B cell (primary cell): ENCODE measurements at regions not wholly inside any gene's neighbourhood (a gene's known extent, or its start where the extent isn't known, plus 50 kb on each side); places are given as distances from the start of the nearest gene placed in this dataset.

Experiments
- ATAC-seq: fragments of 200-7000 bp; cut with Tn5 transposase; one replicate; pipeline ENCODE4 v1.10.0; 2021; ENCODE audit warnings: low read depth, mild to moderate bottlenecking, moderate number of reproducible peaks, moderate library complexity
- CTCF ChIA-PET: fragments of 350-600 bp; sonication (Branson Sonifier 250); formaldehyde crosslinking; loops from one replicate; lab custom pipeline; 2021; ENCODE audit warnings: antibody characterized with exemption, inconsistent platforms; lab: Charles Lee
- POLR2A ChIA-PET: fragments of 350-600 bp; sonication (Branson Sonifier 250); formaldehyde crosslinking; loops from one replicate; lab custom pipeline; 2021; ENCODE audit warnings: antibody characterized with exemption; lab: Charles Lee
- DNase-seq: peaks from one replicate; pipeline ENCODE4 v3.0.0; 2013
- H2AFZ ChIP-seq: 2 replicates; pipeline ENCODE4 v1.6.1; 2012; ENCODE audit warnings: mild to moderate bottlenecking, low read depth, low read length; ENCODE audit not compliant: insufficient read depth, poor library complexity, severe bottlenecking
- H3K27ac ChIP-seq, 2 donors: 1 replicate in 1 of 2; 2 replicates in 1 of 2; pipeline ENCODE4 v1.5.1; 2012 to 2013; ENCODE audit warnings: low read length in 2 of 2, mild to moderate bottlenecking in 2 of 2, moderate library complexity in 1 of 2
- H3K27me3 ChIP-seq, 4 experiments: fragments of 200-600 bp in 1 of 4; sonication (generic) in 1 of 4; replicated peaks in 1 of 4; 1 replicate in 2 of 4; 2 replicates in 2 of 4; pipeline versions ENCODE4 v1.6.1 to v1.7.0; 2013 to 2016; ENCODE audit warnings: low read length in 3 of 4, mild to moderate bottlenecking in 2 of 4, mixed read lengths in 1 of 4, moderate library complexity in 1 of 4; ENCODE audit not compliant: insufficient read depth in 4 of 4, control insufficient read depth in 3 of 4; ENCODE audit errors: control extremely low read depth in 1 of 4
- H3K36me3 ChIP-seq, 2 experiments: replicated peaks in 1 of 2; 1 replicate in 1 of 2; 2 replicates in 1 of 2; pipeline versions ENCODE4 v1.6.1 to v1.7.1; 2013; ENCODE audit warnings: low read length in 1 of 2; ENCODE audit not compliant: insufficient read depth in 2 of 2, control insufficient read depth in 1 of 2; ENCODE audit errors: control extremely low read depth in 1 of 2, extremely low read depth in 1 of 2
- H3K4me1 ChIP-seq, 2 donors: fragments of 200-600 bp in 1 of 2; sonication (generic) in 1 of 2; 1 replicate in 1 of 2; 2 replicates in 1 of 2; pipeline versions ENCODE4 v1.5.1 to v1.6.1; 2013 to 2017; ENCODE audit warnings: low read length in 2 of 2; ENCODE audit not compliant: control insufficient read depth in 2 of 2, insufficient read depth in 2 of 2
- H3K4me2 ChIP-seq: replicated peaks from 2 replicates; pipeline ENCODE3; 2012; ENCODE audit warnings: mild to moderate bottlenecking, low read depth, low read length; ENCODE audit not compliant: poor library complexity, severe bottlenecking
- H3K4me3 ChIP-seq, 5 experiments: fragments of 200-600 bp in 1 of 5; sonication (generic) in 1 of 5; 1 replicate in 3 of 5; 2 replicates in 2 of 5; pipeline versions ENCODE4 v1.5.1 to v1.7.0; 2011 to 2016; ENCODE audit warnings: low read length in 4 of 5, mild to moderate bottlenecking in 4 of 5, low read depth in 2 of 5, control low read depth in 1 of 5, moderate library complexity in 1 of 5; ENCODE audit not compliant: insufficient read depth in 1 of 5; ENCODE audit errors: control extremely low read depth in 1 of 5, extremely low read depth in 1 of 5
- H3K79me2 ChIP-seq: fragments of 200-600 bp; sonication (generic); one replicate; pipeline ENCODE4 v1.6.0; 2016; ENCODE audit warnings: low read length; ENCODE audit not compliant: control insufficient read depth, insufficient read depth
- H3K9ac ChIP-seq: fragments of 200-600 bp; sonication (generic); 2 replicates; pipeline ENCODE4 v1.6.1; 2017; ENCODE audit warnings: mild to moderate bottlenecking, low read length, moderate library complexity
- H3K9me3 ChIP-seq, 3 donors: one replicate each; pipeline versions ENCODE4 v1.6.1 to v1.7.1; 2013; ENCODE audit warnings: low read length in 2 of 3; ENCODE audit not compliant: control insufficient read depth in 2 of 3, insufficient read depth in 1 of 3; ENCODE audit errors: control extremely low read depth in 1 of 3
- H4K20me1 ChIP-seq: 2 replicates; pipeline ENCODE4 v1.6.0; 2012; ENCODE audit warnings: mild to moderate bottlenecking, low read length; ENCODE audit not compliant: insufficient read depth, control insufficient read depth, poor library complexity, severe bottlenecking
- H3K27ac Mint-ChIP-seq: one replicate; pipeline ENCODE4 v1.8.0; 2021; ENCODE audit warnings: mixed read lengths
- H3K27me3 Mint-ChIP-seq: one replicate; pipeline ENCODE4 v1.8.0; 2021; ENCODE audit warnings: mixed read lengths
- H3K4me1 Mint-ChIP-seq: one replicate; pipeline ENCODE4 v1.8.0; 2021; ENCODE audit warnings: mixed read lengths
- H3K4me3 Mint-ChIP-seq: one replicate; pipeline ENCODE4 v1.8.0; 2021; ENCODE audit warnings: mixed read lengths
- H3K9me3 Mint-ChIP-seq: one replicate; pipeline ENCODE4 v1.8.0; 2022; ENCODE audit warnings: mixed read lengths; ENCODE audit not compliant: insufficient read depth
- EZH2 ChIP-seq: IDR thresholded peaks from 2 replicates; pipeline ENCODE4 v1.6.1; 2012; ENCODE audit warnings: borderline replicate concordance, low read depth, mild to moderate bottlenecking, moderate library complexity, low read length; ENCODE audit not compliant: insufficient read depth, poor library complexity, severe bottlenecking
- WGBS: methylation state at CpG from one replicate; pipeline ENCODE4 v1.1.5; 2013; ENCODE audit warnings: missing lambda C conversion rate; ENCODE audit not compliant: insufficient coverage; 5-methylcytosine and 5-hydroxymethylcytosine counted together
- intact Hi-C: fragments of 100-400 bp; cut with micrococcal nuclease; formaldehyde crosslinking; loops from one replicate; pipeline ENCODE4 v1.10.0; 2022
- TF ChIP-seq, protein P1 (sequence below): fragments of 200-600 bp; IDR thresholded peaks from one replicate; pipeline ENCODE4 v1.8.0; 2022; ENCODE audit warnings: antibody characterized with exemption, mild to moderate bottlenecking

DNA sequence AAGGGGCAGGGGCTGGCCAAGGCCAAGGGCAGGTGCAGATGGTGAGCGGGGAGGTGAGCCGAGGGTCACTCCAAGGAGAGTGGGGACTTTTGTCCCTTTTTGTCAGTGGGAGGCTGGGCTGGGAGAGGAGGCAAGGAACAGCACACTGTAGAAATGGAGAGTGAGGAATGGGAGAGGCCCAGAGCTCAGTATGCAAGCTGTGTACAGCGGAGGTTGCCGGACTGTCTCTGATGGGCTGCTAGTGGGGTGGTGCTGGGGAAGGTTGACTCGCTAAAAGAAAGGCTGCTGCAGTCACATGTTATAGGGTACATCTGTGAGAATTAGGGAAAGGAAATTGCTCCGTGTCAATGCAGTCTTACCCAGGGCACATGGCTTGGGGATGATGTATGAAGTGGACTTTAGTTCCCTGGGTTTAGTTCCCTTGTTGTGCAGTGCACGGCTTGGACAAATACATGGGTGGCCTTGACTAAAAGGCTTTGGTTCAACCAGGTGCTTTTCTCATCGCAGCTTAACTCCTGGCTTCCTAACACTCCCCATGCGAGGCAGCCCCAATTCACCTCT lies 57.1 kb upstream of the STX18 start:
- H3K27me3 ChIP-seq: no peaks in the 10 kb centered on the region
- H3K27me3 Mint-ChIP-seq: no peaks in the 10 kb centered on the region
- no peaks in the 10 kb centered on the region for H3K79me2 ChIP-seq
- H3K9me3 Mint-ChIP-seq: peaks cover 6% of the 10 kb centered on the region
- no peak overlapping the region for H3K4me2 ChIP-seq
- no peak for ATAC-seq
- no peak overlapping the region for H2AFZ ChIP-seq
- H3K4me3 ChIP-seq: no peak overlapping the region
- no peaks in the 10 kb centered on the region for H4K20me1 ChIP-seq
- TF ChIP-seq, protein P1, sequence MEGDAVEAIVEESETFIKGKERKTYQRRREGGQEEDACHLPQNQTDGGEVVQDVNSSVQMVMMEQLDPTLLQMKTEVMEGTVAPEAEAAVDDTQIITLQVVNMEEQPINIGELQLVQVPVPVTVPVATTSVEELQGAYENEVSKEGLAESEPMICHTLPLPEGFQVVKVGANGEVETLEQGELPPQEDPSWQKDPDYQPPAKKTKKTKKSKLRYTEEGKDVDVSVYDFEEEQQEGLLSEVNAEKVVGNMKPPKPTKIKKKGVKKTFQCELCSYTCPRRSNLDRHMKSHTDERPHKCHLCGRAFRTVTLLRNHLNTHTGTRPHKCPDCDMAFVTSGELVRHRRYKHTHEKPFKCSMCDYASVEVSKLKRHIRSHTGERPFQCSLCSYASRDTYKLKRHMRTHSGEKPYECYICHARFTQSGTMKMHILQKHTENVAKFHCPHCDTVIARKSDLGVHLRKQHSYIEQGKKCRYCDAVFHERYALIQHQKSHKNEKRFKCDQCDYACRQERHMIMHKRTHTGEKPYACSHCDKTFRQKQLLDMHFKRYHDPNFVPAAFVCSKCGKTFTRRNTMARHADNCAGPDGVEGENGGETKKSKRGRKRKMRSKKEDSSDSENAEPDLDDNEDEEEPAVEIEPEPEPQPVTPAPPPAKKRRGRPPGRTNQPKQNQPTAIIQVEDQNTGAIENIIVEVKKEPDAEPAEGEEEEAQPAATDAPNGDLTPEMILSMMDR: no peak
- no peak for TF ChIP-seq EZH2
- no peak overlapping the region for H3K4me3 Mint-ChIP-seq
- ChIA-PET CTCF (no interaction called here), POLR2A (no interaction called here)
- no peaks in the 10 kb centered on the region for H3K4me1 Mint-ChIP-seq
- no peak overlapping the region for H3K9ac ChIP-seq
- no peak overlapping the region for H3K27ac ChIP-seq
- peaks cover 0 to 13% (median 4%) of the 10 kb centered on the region in 3 donors for H3K9me3 ChIP-seq
- no peak for DNase-seq
- intact Hi-C loops: no loop called here
- WGBS: 100% methylated on average over 9 of the region's 9 CpGs
- no peaks in the 10 kb centered on the region for H3K36me3 ChIP-seq
- H3K27ac Mint-ChIP-seq: no peak overlapping the region
- no peaks in the 10 kb centered on the region for H3K4me1 ChIP-seq

DNA sequence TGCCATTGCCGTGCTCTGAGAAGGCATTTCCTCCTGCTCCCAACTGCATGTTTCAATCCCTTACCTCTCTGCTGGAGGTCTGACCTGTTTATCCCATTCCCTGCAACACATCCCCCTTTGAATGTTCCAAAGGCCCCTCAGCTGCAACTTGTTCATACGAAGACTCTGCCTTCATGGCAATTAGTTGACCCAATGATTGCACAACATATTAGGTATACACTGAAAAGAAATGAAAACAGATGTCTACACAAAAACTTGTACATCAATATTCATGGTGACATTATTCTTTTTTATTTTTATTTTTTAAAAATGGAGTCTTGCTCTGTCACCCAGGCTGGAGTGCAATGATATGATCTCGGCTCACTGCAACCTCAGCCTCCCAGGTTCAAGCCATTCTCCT lies 54.9 kb upstream of the STX18 start:
- H3K27me3 Mint-ChIP-seq: no peaks in the 10 kb centered on the region
- Histone ChIP-seq H3K4me1 (no peaks in the 10 kb centered on the region), H3K79me2 (no peaks in the 10 kb centered on the region), H3K27ac (no peak overlapping the region), H2AFZ (no peak overlapping the region), H3K9ac (no peak overlapping the region), H3K4me3 (no peak overlapping the region), H3K36me3 (no peaks in the 10 kb centered on the region), H3K27me3 (no peaks in the 10 kb centered on the region), H4K20me1 (no peaks in the 10 kb centered on the region), H3K4me2 (no peak overlapping the region), H3K9me3 (peaks cover 0 to 13% (median 4%) of the 10 kb centered on the region in 3 donors)
- H3K4me1 Mint-ChIP-seq: no peaks in the 10 kb centered on the region
- no peak for TF ChIP-seq EZH2
- TF ChIP-seq, protein P1: no peak
- no peak for DNase-seq
- CTCF ChIA-PET: no interaction called here
- no peak overlapping the region for H3K27ac Mint-ChIP-seq
- ATAC-seq: no peak
- WGBS: 100% methylated on average over 1 of the region's 3 CpGs
- peaks cover 6% of the 10 kb centered on the region for H3K9me3 Mint-ChIP-seq
- POLR2A ChIA-PET: no interaction called here
- no peak overlapping the region for H3K4me3 Mint-ChIP-seq
- intact Hi-C loops: no loop called here
